HepG2 (cell line): ENCODE measurements at regions not wholly inside any gene's neighbourhood (a gene's known extent, or its start where the extent isn't known, plus 50 kb on each side); places are given as distances from the start of the nearest gene placed in this dataset.

ENCODE experiments used
- DNMT1 ChIP-seq: sonication (generic); formaldehyde crosslinking; IDR thresholded peaks from 2 replicates; pipeline ENCODE4 v1.5.1; 2020; ENCODE audit warnings: mild to moderate bottlenecking, missing genetic modification reagents
- POLR2A ChIP-seq, 2 experiments: IDR thresholded peaks; 2 replicates each; pipeline ENCODE4 v1.6.1; 2011; ENCODE audit warnings: low read depth in 2 of 2, low read length in 2 of 2, mild to moderate bottlenecking in 1 of 2, moderate library complexity in 1 of 2; ENCODE audit not compliant: insufficient read depth in 1 of 2
- RBFOX2 ChIP-seq: fragments of 200-400 bp; formaldehyde crosslinking; IDR thresholded peaks from 2 replicates; pipeline ENCODE4 v1.6.1; 2017; ENCODE audit warnings: low read depth, mild to moderate bottlenecking, low read length
- USF2 ChIP-seq, 2 experiments: sonication (generic) in 1 of 2; formaldehyde crosslinking in 1 of 2; IDR thresholded peaks; 2 replicates each; pipeline versions ENCODE4 v1.5.1 to v1.6.1; 2011 to 2020; ENCODE audit warnings: borderline replicate concordance in 1 of 2, low read depth in 1 of 2, low read length in 1 of 2, mild to moderate bottlenecking in 1 of 2, missing genetic modification reagents in 1 of 2, moderate library complexity in 1 of 2

- TF ChIP-seq DNMT1 (CRISPR knock-in tag), result no peak
- no peak for TF ChIP-seq RBFOX2
- TF ChIP-seq POLR2A (IDR thresholded peaks at IDR 0.05; ENCODE audit: insufficient read depth in 1 of 2, low read depth in 2 of 2, low read length in 2 of 2), result no peak
- TF ChIP-seq USF2 (IDR thresholded peaks at IDR 0.05; ENCODE audit: low read depth, low read length), result no peak
- TF ChIP-seq USF2 (CRISPR knock-in tag; IDR thresholded peaks at IDR 0.05; ENCODE audit: borderline replicate concordance), result no peak
Measured at GRCh38 chr16:54504372-54504771, 217.8 kb upstream of the IRX3 start.
